ENCODE measurements at regions not wholly inside any gene's neighbourhood (a gene's known extent, or its start where the extent isn't known, plus 50 kb on each side); places are given as distances from the start of the nearest gene placed in this dataset.
A peak's percentile ranks its signal among the peaks of the same experiment; 100 is the strongest.

GRCh38 chr4:66097218-66097617 lies 426.9 kb upstream of the EPHA5 start:
- DNase-seq, result no peak

- DNase-seq, result no peak
These were observed 424.8 kb upstream of the EPHA5 start for GRCh38 chr4:66095065-66095464.

GRCh38 chr4:66094070-66094469 lies 423.8 kb upstream of the EPHA5 start:
- no peak for DNase-seq

GRCh38 chr4:66091786-66092185 lies 421.5 kb upstream of the EPHA5 start:
- peak; percentile 56 for DNase-seq

- no peak for DNase-seq
These were observed 403.7 kb upstream of the EPHA5 start for GRCh38 chr4:66073961-66074360.

GRCh38 chr4:66071911-66072310 lies 401.6 kb upstream of the EPHA5 start:
- no peak for DNase-seq

- DNase-seq, result no peak
These were observed 392.6 kb upstream of the EPHA5 start for GRCh38 chr4:66062921-66063320.

- DNase-seq, result peak; percentile 48
These were observed 391.8 kb upstream of the EPHA5 start for GRCh38 chr4:66062044-66062443.

GRCh38 chr4:66059556-66059955 lies 389.3 kb upstream of the EPHA5 start:
- no peak for DNase-seq

GRCh38 chr4:66059136-66059535 lies 388.8 kb upstream of the EPHA5 start:
- no peak for DNase-seq

GRCh38 chr4:66055999-66056398 lies 385.7 kb upstream of the EPHA5 start:
- DNase-seq, result no peak

GRCh38 chr4:66052426-66052825 lies 382.1 kb upstream of the EPHA5 start:
- peak; percentile 37 for DNase-seq

- peak; percentile 46 for DNase-seq
These were observed 378.6 kb upstream of the EPHA5 start for GRCh38 chr4:66048861-66049260.

- no peak for DNase-seq
These were observed 375.6 kb upstream of the EPHA5 start for GRCh38 chr4:66045913-66046312.

- DNase-seq, result no peak
These were observed 365.4 kb upstream of the EPHA5 start for GRCh38 chr4:66035701-66036100.

GRCh38 chr4:66034671-66035070 lies 364.4 kb upstream of the EPHA5 start:
- DNase-seq, result no peak

- no peak for DNase-seq
These were observed 364.0 kb upstream of the EPHA5 start for GRCh38 chr4:66034262-66034661.

- DNase-seq, result no peak
These were observed 362.3 kb upstream of the EPHA5 start for GRCh38 chr4:66032571-66032970.

- no peak for DNase-seq
These were observed 358.4 kb upstream of the EPHA5 start for GRCh38 chr4:66028668-66029067.

GRCh38 chr4:66023061-66023460 lies 352.8 kb upstream of the EPHA5 start:
- no peak for DNase-seq

GRCh38 chr4:66017671-66018070 lies 347.4 kb upstream of the EPHA5 start:
- DNase-seq, result peak; percentile 13

GRCh38 chr4:66016240-66016639 lies 346.0 kb upstream of the EPHA5 start:
- no peak for DNase-seq

- DNase-seq, result no peak
These were observed 344.0 kb upstream of the EPHA5 start for GRCh38 chr4:66014146-66014765.

- DNase-seq, result peak; percentile 62
These were observed 330.3 kb upstream of the EPHA5 start for GRCh38 chr4:66000510-66001117.

- DNase-seq, result no peak
These were observed 329.2 kb upstream of the EPHA5 start for GRCh38 chr4:65999518-65999871.
